22Rv1 (cell line): ENCODE measurements at regions not wholly inside any gene's neighbourhood (a gene's known extent, or its start where the extent isn't known, plus 50 kb on each side); places are given as distances from the start of the nearest gene placed in this dataset.
"Not testable (repeated sequence)": the region's sequence is repeated elsewhere in the genome, so short reads cannot be mapped to it uniquely, and the experiment has no call there.

Experiments used
- ZFX ChIP-seq: fragments of 450-650 bp; IDR thresholded peaks from 2 replicates; pipeline ENCODE4 v1.6.1; 2017; ENCODE audit warnings: antibody characterized with exemption, borderline replicate concordance
- TF ChIP-seq, protein P1 (sequence below): fragments of 450-650 bp; IDR thresholded peaks from 2 replicates; pipeline ENCODE4 v1.5.1; 2017; ENCODE audit warnings: mild to moderate bottlenecking

DNA sequence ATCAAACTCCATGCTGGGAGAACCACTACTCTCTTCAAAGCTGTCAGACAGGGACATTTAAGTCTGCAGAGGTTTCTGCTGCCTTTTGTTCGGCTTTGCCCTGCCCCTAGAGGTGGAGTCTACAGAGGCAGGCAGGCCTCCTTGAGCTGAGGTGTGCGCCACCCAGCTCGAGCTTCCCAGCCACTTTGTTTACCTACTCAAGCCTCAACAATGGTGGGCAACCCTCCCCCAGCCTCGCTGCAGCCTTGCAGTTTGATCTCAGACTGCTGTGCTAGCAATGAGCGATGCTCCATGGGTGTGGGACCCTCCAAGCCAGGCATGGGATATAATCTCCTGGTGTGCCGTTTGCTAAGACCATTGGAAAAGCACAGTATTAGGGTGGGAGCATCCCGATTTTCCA is 185.3 kb downstream of the COX18 start:
- TF ChIP-seq, protein P1, sequence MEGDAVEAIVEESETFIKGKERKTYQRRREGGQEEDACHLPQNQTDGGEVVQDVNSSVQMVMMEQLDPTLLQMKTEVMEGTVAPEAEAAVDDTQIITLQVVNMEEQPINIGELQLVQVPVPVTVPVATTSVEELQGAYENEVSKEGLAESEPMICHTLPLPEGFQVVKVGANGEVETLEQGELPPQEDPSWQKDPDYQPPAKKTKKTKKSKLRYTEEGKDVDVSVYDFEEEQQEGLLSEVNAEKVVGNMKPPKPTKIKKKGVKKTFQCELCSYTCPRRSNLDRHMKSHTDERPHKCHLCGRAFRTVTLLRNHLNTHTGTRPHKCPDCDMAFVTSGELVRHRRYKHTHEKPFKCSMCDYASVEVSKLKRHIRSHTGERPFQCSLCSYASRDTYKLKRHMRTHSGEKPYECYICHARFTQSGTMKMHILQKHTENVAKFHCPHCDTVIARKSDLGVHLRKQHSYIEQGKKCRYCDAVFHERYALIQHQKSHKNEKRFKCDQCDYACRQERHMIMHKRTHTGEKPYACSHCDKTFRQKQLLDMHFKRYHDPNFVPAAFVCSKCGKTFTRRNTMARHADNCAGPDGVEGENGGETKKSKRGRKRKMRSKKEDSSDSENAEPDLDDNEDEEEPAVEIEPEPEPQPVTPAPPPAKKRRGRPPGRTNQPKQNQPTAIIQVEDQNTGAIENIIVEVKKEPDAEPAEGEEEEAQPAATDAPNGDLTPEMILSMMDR: not testable (repeated sequence)
- TF ChIP-seq ZFX: not testable (repeated sequence)
